ENCODE measurements at regions not wholly inside any gene's neighbourhood (a gene's known extent, or its start where the extent isn't known, plus 50 kb on each side); places are given as distances from the start of the nearest gene placed in this dataset.

- TF ChIP-seq CTCF (IDR thresholded peaks at IDR 0.05; ENCODE audit: low read depth, low read length), result no peak
- no peak for TF ChIP-seq POLR2A (IDR thresholded peaks at IDR 0.05; ENCODE audit: extremely low read depth, insufficient read length)
- no peak for TF ChIP-seq MYC (IDR thresholded peaks at IDR 0.05; ENCODE audit: low read depth, low read length)
Measured at GRCh38 chr6:155678361-155678760, 222.7 kb upstream of the NOX3 start.
